ENCODE measurements at regions not wholly inside any gene's neighbourhood (a gene's known extent, or its start where the extent isn't known, plus 50 kb on each side); places are given as distances from the start of the nearest gene placed in this dataset.

GRCh38 chr6:27851440-27851839 lies 60.8 kb downstream of the OR2B2 start:
- TF ChIP-seq CTCF (conservative IDR thresholded peaks at IDR 0.05 in 1 of 2, IDR thresholded peaks at IDR 0.05 in 1 of 2; ENCODE audit: low read depth in 1 of 2, low read length in 2 of 2) (no peak), EZH2 (IDR thresholded peaks at IDR 0.05; ENCODE audit: low read length, missing control alignments) (no peak)
